NCI-H446 treated with DMSO at 0.1 percent for 48 hours (cell line): ENCODE measurements at regions not wholly inside any gene's neighbourhood (a gene's known extent, or its start where the extent isn't known, plus 50 kb on each side); places are given as distances from the start of the nearest gene placed in this dataset.
"Not testable (repeated sequence)": the region's sequence is repeated elsewhere in the genome, so short reads cannot be mapped to it uniquely, and the experiment has no call there.

Experiments used
- DNase-seq: peaks from one replicate; lab custom pipeline; 2025; lab: John Stamatoyannopoulos, UW

DNA sequence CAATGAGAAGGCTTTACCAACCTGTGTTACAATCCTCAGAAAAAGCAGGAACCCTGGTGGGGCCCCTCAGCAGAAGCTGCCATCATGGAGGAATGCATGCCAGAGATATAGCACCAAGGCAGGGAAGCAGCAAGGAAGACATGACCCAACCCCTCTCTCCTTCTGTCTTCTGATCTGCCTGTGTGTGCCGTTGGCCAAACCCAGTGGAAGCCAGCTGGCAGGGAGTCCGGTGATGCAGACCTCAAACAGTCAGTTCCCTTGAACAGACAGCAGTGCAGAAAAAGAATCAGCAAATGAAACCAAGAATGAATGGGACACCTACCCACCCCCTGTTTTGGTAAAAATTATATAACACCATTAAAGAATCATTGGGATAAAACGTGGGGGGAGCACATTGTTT lies 234.2 kb downstream of the ZNF608 start:
- peak; percentile 79 for DNase-seq

DNA sequence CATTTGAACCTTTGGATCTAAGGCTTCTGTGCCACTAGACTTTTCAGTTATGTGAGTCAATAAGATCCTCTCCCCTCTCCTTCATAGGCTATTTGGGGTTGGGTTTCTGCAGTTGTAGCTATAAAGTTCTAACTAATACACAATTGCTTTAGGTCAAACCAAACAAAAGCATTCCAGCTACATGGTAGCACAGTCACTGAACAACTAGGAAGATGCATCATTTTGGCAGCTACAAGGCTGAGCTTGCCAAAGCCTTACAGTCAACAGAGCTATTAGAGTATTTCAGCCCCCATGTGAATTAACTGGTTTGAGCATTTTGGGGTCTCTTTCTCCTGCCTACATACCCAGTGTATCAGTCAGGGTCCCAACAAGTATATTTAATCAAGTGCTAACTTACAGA lies 234.6 kb downstream of the ZNF608 start:
- peak; percentile 41 for DNase-seq

DNA sequence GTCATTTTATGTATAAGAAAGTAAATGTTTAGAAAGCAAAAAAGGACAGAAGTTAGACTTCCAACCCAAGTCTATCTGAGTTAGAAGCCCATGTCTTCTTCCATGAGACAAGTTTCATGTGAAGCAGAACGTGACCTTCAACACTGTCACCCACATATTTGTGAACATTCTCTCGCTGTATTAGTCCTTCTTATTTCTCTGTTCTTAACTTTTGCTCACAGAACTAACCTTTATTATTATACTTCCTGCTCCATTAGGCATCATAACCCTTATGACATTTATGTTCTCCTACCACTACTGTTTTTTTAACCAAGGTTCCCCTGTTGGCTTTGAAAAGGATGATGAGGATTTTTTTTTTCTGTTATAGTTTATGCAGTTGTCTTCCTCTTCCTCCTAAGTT lies 238.8 kb downstream of the ZNF608 start:
- DNase-seq: no peak

DNA sequence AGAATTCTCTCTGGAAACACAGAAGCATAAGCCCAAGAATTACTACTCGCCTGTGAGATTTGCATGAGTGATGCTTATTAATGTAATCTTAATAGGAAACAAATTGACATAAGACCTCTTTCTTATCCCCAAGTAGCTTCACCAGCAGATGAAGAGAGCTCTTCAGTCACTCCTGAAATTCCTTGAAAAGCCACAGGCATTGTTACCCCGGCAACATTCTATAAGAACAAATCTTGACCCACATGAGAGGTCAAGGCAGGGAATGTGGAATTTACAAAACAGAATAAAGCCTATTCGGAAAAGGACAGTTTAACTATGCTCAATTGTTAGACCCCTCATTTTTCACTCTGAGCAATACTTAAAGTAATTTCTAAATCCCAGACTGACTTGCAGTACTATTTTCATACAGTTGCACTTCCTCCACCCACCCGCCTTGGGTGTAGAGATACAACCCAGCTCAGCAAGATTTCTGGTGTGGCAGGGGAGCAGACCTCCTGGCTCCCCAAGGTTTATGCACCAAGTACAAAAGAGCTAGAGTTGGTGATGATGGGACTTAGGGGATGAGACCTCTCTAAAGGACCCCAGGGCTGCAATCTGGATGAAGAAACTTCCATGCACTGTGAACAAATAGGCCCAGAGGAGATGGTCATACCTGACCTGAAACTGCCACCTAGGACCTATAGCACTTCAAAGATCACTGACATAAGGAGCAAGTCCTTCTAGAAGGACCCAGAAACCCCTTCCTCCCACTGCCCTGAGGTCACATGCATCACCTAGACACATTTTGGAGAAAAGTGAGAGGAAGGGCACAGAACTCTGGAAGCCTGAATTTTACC lies 242.1 kb downstream of the ZNF608 start:
- DNase-seq: no peak

DNA sequence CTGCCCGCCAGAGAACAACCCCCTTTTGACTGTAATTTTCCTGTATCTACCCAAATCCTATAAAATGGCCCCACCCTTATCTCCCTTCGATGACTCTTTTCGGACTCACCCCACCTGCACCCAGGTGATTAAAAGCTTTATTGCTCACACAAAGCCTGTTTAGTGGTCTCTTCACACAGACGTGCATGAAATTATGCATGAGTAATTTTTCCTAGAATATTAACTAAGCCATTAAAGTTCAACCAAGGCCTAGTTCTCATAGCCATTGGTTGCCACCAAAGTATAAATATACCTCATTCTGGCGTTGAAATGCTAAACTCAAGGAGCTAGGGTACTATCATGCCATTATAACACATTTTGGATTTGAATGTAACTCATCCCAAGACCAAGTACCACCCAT lies 243.9 kb downstream of the ZNF608 start:
- DNase-seq: no peak

DNA sequence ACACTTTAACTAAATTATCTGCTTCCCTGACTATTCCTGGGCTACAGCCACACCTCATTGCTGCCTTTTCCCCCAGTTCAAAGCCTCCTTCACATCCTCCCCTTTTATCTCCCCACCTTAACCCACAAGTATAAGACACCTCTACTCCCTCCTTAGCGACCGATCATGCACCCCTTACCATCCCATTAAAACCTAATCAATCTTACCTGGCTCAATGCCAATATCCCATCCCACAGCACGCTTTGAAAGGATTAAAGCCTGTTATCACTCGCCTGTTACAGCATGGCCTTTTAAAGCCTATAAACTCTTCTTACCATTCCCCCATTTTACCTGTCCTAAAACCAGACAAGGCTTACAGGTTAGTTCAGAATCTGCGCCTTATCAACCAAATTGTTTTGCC lies 246.6 kb downstream of the ZNF608 start:
- DNase-seq: not testable (repeated sequence)

DNA sequence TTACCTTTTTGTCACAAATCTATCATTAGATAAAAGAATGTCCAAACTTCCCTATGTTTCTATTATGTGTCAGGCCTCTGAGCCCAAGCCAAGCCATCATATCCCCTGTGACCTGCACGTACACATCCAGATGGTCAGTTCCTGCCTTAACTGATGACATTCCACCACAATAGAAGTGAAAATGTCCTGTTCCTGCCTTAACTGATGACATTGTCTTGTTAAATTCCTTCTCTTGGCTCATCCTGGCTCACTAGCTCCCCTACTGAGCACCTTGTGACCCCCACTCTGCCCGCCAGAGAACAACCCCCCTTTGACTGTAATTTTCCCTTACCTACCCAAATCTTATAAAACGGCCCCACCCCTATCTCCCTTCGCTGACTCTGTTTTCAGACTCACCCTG lies 249.5 kb downstream of the ZNF608 start:
- not testable (repeated sequence) for DNase-seq

DNA sequence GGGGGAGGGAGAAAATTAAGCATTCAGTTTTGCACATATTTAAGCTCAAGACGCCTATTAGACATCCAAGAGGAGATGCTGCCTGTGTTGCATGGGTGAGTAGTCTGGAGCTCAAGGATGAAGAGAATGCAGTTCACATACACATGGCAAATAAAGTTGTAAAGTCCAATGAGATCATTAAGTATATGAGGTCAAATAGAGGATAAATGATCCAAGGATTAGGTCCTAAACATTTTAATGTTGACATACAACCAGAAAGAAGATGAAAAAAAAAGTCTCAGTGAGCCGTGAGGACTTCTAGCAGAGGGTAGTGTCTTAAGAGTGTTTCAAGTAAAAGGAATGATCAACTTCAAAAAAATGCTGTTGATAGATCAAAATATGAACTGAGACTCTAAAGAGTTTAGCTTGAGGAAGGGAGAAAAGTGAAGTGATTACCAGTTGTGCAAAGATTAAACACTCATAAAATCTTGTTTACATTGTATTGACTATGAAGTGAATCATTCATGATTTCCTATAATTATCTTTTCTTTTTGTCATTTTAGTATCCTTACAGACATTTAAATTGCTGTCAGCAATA lies 251.8 kb downstream of the ZNF608 start:
- no peak for DNase-seq

DNA sequence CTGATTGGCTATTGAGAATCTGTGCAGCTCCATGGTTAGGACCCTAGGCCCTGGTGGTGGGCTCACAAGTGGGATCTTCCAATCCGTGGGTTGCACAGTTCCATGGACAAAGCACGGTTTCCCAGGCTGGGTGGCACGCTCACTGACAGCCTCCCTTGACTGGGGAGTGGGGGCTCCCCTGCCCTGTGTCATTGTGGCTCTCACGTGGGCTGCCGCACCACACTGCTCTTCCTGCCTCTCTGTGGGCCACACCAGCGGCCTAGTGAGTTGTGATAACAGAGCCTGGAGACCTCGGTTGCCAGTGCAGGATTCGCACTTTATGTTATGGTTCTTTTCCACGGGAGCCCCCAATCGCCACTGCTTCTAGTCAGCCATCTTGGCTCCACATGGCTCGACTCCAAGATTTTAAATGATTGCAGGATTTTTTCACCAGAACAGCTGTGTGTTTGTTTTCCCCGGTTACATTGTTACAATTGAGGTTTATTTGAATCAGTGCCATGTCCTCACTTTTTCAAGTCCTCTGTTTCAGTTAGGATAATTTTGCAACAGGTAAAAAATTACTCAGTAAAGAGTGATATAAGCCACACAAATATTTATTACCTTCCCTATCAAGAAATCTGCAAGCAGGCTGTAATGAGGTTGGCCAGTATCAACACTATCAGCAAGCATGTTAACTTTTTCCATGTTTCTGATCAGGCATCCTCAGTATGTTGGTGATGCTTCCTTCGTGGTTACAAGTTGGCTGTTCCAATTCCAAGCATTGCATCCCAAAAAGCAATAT lies 253.8 kb downstream of the ZNF608 start:
- DNase-seq: no peak

DNA sequence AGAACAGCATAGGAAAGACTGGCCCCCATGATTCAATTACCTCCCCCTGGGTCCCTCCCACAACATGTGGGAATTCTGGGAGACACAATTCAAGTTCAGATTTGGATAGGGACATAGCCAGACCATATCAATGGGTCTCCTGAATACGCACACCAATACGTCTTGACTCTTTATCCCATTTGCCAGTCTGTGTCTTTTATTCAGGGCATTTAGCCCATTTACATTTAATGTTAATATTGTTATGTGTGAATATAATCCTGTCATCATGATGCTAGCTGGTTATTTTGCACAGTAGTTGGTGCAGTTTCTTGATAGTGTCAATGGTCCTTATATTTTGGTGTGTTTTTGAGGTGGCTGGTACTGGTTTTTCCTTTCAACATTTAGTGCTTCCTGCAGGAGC lies 256.1 kb downstream of the ZNF608 start:
- not testable (repeated sequence) for DNase-seq

DNA sequence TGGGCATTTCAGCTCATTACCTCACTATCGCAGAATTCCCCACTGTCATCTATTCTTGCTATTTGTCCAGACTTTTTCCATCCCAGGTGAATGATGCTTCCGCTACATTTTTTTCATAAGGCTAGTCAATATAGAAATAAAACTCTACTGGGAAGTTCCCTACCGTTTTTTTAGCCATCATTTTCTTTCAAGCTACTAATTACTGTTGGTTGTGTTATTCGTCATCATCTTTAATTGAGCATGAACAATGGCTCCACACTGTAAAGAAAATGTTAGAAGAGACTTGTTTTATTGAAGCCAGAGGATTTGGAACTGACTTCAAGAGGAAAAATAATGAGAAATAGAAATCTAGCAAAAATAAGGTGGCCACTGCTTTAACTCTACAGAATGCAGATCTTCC lies 265.0 kb downstream of the ZNF608 start:
- no peak for DNase-seq

DNA sequence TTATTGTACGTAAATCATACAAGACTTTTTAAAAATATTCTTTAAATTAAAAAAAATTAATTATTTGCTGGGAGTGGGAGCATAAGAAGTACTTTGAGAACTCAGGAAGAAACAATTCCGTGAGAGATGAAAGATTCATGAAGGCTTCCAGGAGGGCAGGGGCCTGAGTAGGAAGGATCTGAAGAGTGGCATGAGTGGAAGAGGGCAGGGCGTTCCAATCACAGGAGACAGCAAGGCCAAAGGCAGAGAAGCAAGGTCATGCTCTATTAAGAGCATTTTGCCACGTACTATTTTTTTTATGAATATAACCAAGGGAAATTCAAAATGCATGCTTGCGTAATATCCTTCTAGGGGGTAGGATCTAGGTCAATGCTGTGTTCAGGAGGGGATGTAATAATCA lies 265.5 kb downstream of the ZNF608 start:
- no peak for DNase-seq

DNA sequence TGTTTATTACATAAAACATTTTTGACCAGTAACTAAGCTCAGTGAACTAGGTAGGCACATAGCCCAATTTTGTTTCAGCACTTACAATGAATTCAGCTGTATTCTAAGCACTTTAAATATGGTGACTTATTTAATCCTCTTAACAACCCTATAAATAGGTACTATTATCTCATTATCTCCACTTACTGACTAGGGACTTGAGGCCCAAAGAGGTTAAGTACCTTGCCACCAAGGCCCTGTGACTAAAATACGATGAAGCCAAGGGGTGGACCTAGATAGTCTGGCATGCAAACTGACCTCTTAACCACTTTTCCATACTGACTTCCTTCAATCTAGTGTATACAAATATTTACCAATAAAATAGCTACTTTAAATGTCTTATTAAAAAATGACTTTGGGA lies 266.4 kb downstream of the ZNF608 start:
- no peak for DNase-seq

DNA sequence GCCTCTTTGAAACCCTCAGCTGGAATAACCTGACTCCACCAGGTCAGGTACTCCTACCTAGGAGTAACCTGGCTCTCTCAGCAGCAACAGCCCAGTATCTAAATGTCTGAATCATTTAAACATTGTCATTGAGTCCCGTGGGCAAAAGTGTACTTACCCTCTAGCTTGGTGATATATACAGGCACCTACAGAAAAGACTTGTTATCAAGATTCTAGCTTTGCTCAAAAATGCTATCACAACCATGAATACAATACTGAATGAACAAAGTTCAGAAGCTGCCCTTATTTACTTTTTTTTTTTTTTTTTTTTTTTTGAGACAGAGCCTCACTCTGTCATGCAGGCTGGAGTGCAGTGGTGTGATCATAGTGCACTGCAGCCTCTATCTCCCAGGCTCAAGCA lies 268.2 kb downstream of the ZNF608 start:
- DNase-seq: no peak

DNA sequence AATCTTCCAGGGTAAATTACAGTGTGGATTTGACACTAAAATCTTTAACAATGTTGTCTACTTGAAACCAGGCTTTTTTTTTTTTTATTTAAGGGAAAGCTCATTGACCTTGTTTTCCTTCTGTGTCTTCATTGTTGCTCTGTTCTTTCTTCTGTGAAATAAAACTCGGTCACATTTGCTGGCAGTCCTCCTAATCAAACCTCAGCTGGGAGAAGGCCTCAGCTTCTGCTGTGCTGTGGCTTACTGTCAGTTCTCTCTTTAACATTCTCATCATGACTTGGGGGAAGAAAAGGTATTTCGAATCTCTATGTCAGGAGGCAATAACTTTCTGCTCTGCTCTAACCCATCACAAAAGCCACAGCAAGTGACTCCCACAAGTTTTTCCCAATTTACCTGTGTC lies 268.9 kb downstream of the ZNF608 start:
- no peak for DNase-seq

DNA sequence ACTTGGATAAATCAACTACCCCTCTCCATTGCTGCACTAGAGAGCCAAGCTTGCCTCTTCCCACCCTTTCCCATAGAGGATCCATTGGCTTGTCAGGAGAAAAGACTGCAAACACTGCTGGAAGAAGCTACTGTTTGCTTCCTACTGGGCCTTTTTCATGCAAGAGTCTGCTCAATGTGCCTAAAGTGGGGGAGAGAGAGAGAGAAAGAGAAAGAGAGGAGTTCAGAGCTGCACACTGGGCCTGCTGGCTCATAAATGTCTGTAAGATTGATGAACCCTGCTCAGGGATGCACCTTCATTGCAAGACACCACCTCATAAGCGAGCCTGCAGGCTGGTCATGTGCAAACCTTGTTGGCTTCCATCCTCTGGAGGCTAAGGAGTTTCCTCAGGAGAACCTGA lies 269.4 kb downstream of the ZNF608 start:
- DNase-seq: no peak

DNA sequence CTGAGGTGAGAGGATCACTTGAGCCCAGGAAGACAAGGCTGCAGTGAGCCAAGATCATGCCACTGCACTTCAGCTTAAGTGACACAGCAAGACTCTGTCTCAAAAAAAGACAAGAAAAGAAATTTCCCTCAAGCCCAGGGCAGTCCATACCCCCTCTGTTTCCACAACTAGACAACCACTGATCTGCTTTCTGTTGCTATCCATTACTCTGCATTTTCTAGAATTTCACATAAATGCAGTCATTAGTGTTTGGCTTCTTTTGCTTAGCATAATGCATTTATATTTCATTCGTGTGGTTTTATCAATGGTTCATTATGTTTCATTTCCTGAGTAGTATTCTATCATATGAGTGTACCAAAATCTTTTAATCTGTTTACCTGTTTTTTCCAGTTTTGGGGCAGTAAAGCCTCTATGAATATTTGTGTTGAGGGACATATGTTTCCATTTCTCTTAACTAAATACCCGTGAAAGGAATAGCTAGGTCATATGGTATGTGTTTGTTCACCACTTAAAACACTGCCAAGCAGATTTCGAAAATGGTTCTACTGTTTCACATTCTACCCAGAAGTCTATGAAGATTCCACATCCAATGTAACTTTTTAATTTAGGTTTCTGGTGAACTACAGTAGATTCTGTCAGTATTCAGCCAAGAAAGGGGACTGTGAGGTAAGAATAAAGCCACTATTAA lies 271.8 kb downstream of the ZNF608 start:
- no peak for DNase-seq

DNA sequence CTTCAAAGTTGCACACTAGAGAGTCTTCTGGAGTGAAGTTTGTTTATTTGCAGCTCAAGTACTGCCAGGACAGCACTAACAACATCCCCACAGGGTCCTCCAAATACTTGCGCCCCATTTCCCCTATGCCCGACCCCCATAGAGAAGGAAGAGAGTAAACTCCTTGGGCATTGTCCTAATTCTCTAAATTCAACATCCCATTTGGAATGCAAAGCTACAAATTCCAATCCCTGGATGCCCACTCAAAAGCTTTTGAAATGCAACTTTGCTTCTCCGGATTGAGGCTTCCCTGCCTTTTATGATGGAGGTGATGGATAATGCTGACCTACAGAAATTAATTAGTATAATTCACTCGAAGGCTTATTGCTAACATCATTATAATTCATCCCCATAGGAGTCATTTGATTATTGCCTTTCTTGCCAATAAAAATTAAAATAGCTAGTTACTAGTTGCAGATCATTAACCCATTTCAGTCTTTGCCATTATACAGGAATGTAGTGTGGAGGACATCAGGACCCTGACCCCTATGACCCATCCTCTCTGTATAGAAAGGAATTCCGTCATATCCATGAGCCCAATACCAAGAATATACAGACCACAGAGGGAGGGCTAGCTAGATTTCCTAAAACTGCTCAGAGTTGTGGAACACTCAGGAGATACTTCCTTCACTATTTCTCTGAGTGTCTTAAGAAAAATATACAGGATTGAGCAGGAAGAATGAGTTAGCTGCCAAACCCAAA lies 277.6 kb downstream of the ZNF608 start:
- no peak for DNase-seq

DNA sequence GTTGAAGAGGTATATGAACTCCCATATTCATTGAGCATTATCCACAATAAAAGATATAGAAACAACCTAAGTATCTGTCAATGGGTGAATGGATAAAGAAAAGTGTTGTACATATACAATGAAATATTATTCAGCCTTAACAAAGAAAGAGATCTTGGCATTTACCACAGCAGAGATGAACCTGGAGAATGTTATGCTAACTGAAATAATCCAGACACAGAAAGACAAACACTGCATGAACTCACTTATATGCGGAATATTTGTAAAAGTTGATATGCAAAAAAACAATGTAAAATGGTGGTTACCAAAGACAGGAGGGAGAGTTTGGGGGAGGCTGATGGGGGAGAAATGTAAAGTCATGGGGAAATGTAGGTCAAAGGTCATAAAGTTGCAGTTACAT lies 278.7 kb downstream of the ZNF608 start:
- DNase-seq: no peak

DNA sequence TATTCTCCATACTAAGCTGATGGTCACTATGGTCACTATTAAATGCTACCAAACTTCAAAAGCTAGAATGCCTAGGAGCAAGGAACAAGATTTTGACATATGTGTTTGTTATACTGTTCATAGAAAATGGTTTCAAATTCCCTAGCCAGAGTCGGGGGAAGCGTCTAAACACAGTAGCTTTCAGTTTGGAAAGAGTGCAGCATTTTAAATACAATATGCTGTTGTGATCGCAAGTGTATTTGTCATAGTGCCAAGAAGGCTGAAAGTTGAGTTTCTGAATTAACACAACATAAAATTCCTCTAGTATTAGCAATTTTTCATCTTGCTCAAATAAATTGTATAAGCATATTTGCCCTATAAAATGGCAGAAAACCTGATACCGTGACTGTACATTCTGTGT lies 280.4 kb downstream of the ZNF608 start:
- no peak for DNase-seq

DNA sequence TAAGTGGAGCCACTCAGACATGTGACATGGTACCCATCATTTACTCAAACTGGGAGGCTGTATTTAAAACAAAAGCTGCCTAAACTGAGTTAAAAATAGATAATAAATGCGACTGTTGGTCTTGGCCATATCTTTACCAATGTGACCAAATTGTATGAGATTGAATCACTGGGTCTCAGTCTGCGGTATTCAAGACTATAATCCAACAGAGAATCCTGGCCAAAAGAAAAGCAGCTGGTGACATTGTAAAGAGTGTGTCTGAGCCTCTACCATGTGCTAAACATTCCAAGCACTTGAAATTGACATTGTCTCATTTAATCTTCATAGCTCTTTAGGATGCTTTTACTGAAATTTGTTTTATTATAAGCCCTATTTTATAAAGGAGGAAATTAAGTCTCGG lies 282.6 kb downstream of the ZNF608 start:
- DNase-seq: no peak

DNA sequence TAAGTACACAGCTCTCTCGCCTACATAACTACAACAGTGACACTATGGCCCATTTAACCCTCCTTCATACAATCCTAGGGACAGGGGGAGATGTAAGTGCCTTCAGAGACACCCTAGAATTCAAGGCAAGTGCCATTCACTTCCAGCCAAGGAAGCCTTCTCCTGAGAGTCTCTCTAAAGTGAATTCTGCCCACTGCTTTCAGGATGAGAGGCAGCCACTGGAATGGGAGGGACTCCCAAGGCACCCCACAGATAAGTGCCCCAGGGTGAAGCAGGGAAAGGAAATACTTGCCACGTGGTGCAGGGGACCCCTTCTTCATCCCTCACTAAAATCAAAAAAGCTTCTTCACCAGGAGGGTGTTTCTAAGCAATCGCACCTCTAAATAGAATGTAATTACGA lies 283.7 kb downstream of the ZNF608 start:
- DNase-seq: no peak
